ENCODE measurements at regions not wholly inside any gene's neighbourhood (a gene's known extent, or its start where the extent isn't known, plus 50 kb on each side); places are given as distances from the start of the nearest gene placed in this dataset.

DNA sequence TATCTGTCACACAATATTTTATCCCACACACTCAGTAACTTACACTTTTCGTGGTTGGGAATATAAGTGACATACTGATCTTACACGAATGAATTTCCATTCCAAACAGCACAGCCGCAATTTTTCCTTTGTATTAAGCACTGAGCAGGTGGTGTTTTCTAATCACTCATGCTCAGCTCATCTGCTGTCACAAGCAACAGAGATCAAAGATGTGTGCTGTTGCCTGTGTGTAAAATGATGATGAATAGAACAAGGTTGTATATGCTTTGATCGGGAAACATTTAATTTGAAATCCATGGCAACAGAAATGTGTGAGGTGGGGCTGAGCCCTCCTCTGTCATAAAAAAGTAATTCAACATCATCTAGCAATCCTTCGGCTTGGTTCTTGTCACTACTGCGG is 927.7 kb upstream of the MBL2 start:
- TF ChIP-seq, protein P1, sequence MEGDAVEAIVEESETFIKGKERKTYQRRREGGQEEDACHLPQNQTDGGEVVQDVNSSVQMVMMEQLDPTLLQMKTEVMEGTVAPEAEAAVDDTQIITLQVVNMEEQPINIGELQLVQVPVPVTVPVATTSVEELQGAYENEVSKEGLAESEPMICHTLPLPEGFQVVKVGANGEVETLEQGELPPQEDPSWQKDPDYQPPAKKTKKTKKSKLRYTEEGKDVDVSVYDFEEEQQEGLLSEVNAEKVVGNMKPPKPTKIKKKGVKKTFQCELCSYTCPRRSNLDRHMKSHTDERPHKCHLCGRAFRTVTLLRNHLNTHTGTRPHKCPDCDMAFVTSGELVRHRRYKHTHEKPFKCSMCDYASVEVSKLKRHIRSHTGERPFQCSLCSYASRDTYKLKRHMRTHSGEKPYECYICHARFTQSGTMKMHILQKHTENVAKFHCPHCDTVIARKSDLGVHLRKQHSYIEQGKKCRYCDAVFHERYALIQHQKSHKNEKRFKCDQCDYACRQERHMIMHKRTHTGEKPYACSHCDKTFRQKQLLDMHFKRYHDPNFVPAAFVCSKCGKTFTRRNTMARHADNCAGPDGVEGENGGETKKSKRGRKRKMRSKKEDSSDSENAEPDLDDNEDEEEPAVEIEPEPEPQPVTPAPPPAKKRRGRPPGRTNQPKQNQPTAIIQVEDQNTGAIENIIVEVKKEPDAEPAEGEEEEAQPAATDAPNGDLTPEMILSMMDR (IDR thresholded peaks at IDR 0.05): no peak
- no peak for TF ChIP-seq POLR2A (IDR thresholded peaks at IDR 0.05)
